ENCODE measurements at regions not wholly inside any gene's neighbourhood (a gene's known extent, or its start where the extent isn't known, plus 50 kb on each side); places are given as distances from the start of the nearest gene placed in this dataset.

GRCh38 chr4:35604724-35605123, 639.6 kb downstream of the ARAP2 start:
- no peak overlapping the region for H3K27ac Mint-ChIP-seq (ENCODE audit: unreplicated experiment)
- no peak for DNase-seq
- no peaks in the 10 kb centered on the region for H3K27me3 Mint-ChIP-seq (ENCODE audit: insufficient read depth, unreplicated experiment)
- BruUV-seq (replicated peaks): no TSS peak
- Histone ChIP-seq H3K36me3 (ENCODE audit: control insufficient read depth, insufficient read depth, low read length) (no peaks in the 10 kb centered on the region), H3K4me3 (ENCODE audit: low read depth, low read length) (no peak overlapping the region), H3K9me3 (no peaks in the 10 kb centered on the region), H3K4me1 (no peaks in the 10 kb centered on the region), H3K27me3 (replicated peaks; ENCODE audit: control insufficient read depth, insufficient read depth, low read length) (no peaks in the 10 kb centered on the region)
- no peak for TF ChIP-seq CTCF (IDR thresholded peaks at IDR 0.05; ENCODE audit: insufficient read depth in 1 of 2, low read depth in 1 of 2, low read length in 1 of 2, severe bottlenecking in 1 of 2, unreplicated experiment in 1 of 2)
- H3K4me1 Mint-ChIP-seq (ENCODE audit: low read depth, unreplicated experiment): no peaks in the 10 kb centered on the region
- intact Hi-C loops (cut with micrococcal nuclease; ENCODE audit: unreplicated experiment): no loop called here
- no peaks in the 10 kb centered on the region for H3K36me3 Mint-ChIP-seq (ENCODE audit: insufficient read depth, unreplicated experiment)
- ChIA-PET POLR2A (no interaction called here), CTCF (no interaction called here)
- no peak overlapping the region for H3K4me3 Mint-ChIP-seq (ENCODE audit: unreplicated experiment)
- no peaks in the 10 kb centered on the region for H3K9me3 Mint-ChIP-seq (ENCODE audit: unreplicated experiment)

GRCh38 chr4:35608205-35608604, 636.1 kb downstream of the ARAP2 start:
- POLR2A ChIA-PET: no interaction called here
- BruUV-seq (replicated peaks): no TSS peak

GRCh38 chr4:35614120-35614519, 630.2 kb downstream of the ARAP2 start:
- Mint-ChIP-seq H3K4me3 (ENCODE audit: unreplicated experiment) (no peak overlapping the region), H3K9me3 (ENCODE audit: unreplicated experiment) (no peaks in the 10 kb centered on the region), H3K27me3 (ENCODE audit: insufficient read depth, unreplicated experiment) (no peaks in the 10 kb centered on the region), H3K36me3 (ENCODE audit: insufficient read depth, unreplicated experiment) (no peaks in the 10 kb centered on the region), H3K27ac (ENCODE audit: unreplicated experiment) (no peak overlapping the region), H3K4me1 (ENCODE audit: low read depth, unreplicated experiment) (no peaks in the 10 kb centered on the region)
- no peak for DNase-seq
- intact Hi-C loops (cut with micrococcal nuclease; ENCODE audit: unreplicated experiment): no loop called here
- Histone ChIP-seq H3K27me3 (replicated peaks; ENCODE audit: control insufficient read depth, insufficient read depth, low read length) (no peaks in the 10 kb centered on the region), H3K4me1 (no peaks in the 10 kb centered on the region), H3K9me3 (no peaks in the 10 kb centered on the region), H3K36me3 (ENCODE audit: control insufficient read depth, insufficient read depth, low read length) (no peaks in the 10 kb centered on the region), H3K4me3 (ENCODE audit: low read depth, low read length) (no peak overlapping the region)
- no peak for TF ChIP-seq CTCF (IDR thresholded peaks at IDR 0.05; ENCODE audit: insufficient read depth in 1 of 2, low read depth in 1 of 2, low read length in 1 of 2, severe bottlenecking in 1 of 2, unreplicated experiment in 1 of 2)
- no TSS peak for BruUV-seq (replicated peaks)
- CTCF ChIA-PET: no interaction called here
- POLR2A ChIA-PET: no interaction called here

More at GRCh38 chr4:35608205-35608604, 636.1 kb downstream of the ARAP2 start:
- Histone ChIP-seq H3K4me3 (ENCODE audit: low read depth, low read length) (no peak overlapping the region), H3K9me3 (no peaks in the 10 kb centered on the region), H3K4me1 (no peaks in the 10 kb centered on the region), H3K27me3 (replicated peaks; ENCODE audit: control insufficient read depth, insufficient read depth, low read length) (no peaks in the 10 kb centered on the region), H3K36me3 (ENCODE audit: control insufficient read depth, insufficient read depth, low read length) (no peaks in the 10 kb centered on the region)
- no peak for DNase-seq
- no peak for TF ChIP-seq CTCF (IDR thresholded peaks at IDR 0.05; ENCODE audit: insufficient read depth in 1 of 2, low read depth in 1 of 2, low read length in 1 of 2, severe bottlenecking in 1 of 2, unreplicated experiment in 1 of 2)
- Mint-ChIP-seq H3K4me3 (ENCODE audit: unreplicated experiment) (no peak overlapping the region), H3K9me3 (ENCODE audit: unreplicated experiment) (no peaks in the 10 kb centered on the region), H3K4me1 (ENCODE audit: low read depth, unreplicated experiment) (no peaks in the 10 kb centered on the region), H3K36me3 (ENCODE audit: insufficient read depth, unreplicated experiment) (no peaks in the 10 kb centered on the region), H3K27me3 (ENCODE audit: insufficient read depth, unreplicated experiment) (no peaks in the 10 kb centered on the region), H3K27ac (ENCODE audit: unreplicated experiment) (no peak overlapping the region)
- CTCF ChIA-PET: no interaction called here
- intact Hi-C loops (cut with micrococcal nuclease; ENCODE audit: unreplicated experiment): no loop called here

Measured in Caco-2 (cell line).